NT2/D1 (cell line): ENCODE measurements at regions not wholly inside any gene's neighbourhood (a gene's known extent, or its start where the extent isn't known, plus 50 kb on each side); places are given as distances from the start of the nearest gene placed in this dataset.
"Not testable (repeated sequence)": the region's sequence is repeated elsewhere in the genome, so short reads cannot be mapped to it uniquely, and the experiment has no call there.

Experiments
- DNase-seq: peaks from one replicate; pipeline ENCODE4 v3.0.0-alpha.2; 2011; ENCODE audit warnings: low read depth, low spot score
- H3K27me3 ChIP-seq: 2 replicates; pipeline ENCODE4 v1.6.0; 2011; ENCODE audit warnings: mild to moderate bottlenecking; ENCODE audit not compliant: insufficient read length, insufficient read depth
- H3K36me3 ChIP-seq: 2 replicates; pipeline ENCODE4 v1.6.1; 2011; ENCODE audit warnings: mild to moderate bottlenecking, low read length, mixed read lengths; ENCODE audit not compliant: insufficient read depth, insufficient read length
- H3K4me1 ChIP-seq: 2 replicates; pipeline ENCODE4 v1.5.1; 2011; ENCODE audit not compliant: insufficient read depth, insufficient read length
- H3K4me3 ChIP-seq: 2 replicates; pipeline ENCODE4 v1.5.1; 2011; ENCODE audit warnings: low read depth; ENCODE audit not compliant: insufficient read length
- H3K9ac ChIP-seq: 2 replicates; pipeline ENCODE4 v1.6.0; 2011; ENCODE audit warnings: low read depth; ENCODE audit not compliant: insufficient read length
- H3K9me3 ChIP-seq: 2 replicates; pipeline ENCODE4 v1.5.1; 2011; ENCODE audit warnings: mild to moderate bottlenecking, low read length; ENCODE audit not compliant: insufficient read depth
- SUZ12 ChIP-seq: IDR thresholded peaks from 2 replicates; pipeline ENCODE4 v1.6.1; 2011; ENCODE audit not compliant: insufficient read length, insufficient read depth; ENCODE audit errors: extremely low read depth
- YY1 ChIP-seq: IDR thresholded peaks from 2 replicates; pipeline ENCODE4 v1.6.1; 2011; ENCODE audit not compliant: insufficient read length, insufficient read depth
- ZNF274 ChIP-seq: IDR thresholded peaks from 2 replicates; pipeline ENCODE4 v1.6.1; 2011; ENCODE audit warnings: mild to moderate bottlenecking, low read depth, low read length

DNA sequence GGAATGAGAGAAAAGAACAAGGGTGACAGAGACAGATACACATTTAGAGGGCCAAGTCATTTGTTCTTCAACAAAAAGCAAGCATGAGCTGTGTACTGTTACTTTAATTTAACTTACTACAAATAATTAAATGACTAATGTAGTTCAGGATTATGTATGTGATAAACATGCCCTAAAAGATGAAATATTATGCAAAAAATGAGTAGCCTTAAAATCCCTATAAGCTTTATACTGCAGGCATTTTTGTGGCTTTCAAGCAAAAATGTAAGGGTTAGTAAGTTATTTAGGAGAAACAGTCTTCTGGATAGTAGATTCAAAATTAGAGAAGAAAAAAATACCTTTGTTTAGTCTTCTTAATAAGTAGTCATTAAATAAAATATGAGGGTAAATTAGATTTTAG is 431.2 kb downstream of the CSNK1G3 start:
- Histone ChIP-seq H3K4me3 (no peak overlapping the region), H3K4me1 (no peaks in the 10 kb centered on the region), H3K36me3 (no peaks in the 10 kb centered on the region), H3K27me3 (no peaks in the 10 kb centered on the region), H3K9ac (no peak overlapping the region), H3K9me3 (peaks cover 26% of the 10 kb centered on the region)
- TF ChIP-seq ZNF274, result no peak
- DNase-seq, result no peak

DNA sequence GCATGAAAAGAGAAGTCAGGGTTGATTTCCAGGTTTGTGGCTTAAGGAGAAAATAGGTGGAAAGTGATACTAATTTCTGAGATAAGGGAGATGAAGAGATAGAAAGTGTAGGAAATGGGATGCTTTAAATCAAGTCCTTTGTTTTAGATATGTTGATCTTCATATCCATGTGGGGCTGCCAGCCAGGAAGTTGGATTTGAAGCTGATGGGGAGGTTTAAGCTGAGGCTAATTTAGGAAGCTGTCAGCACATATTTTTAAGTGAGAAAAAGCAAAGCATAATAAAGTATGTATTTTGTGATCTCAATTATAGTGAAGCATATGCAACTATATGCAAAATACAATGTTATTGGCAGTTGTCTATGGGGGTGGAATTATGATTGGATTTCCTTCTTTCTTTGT is 428.4 kb downstream of the CSNK1G3 start:
- no peak for DNase-seq
- Histone ChIP-seq H3K4me3 (no peak overlapping the region), H3K9ac (no peak overlapping the region), H3K4me1 (no peaks in the 10 kb centered on the region), H3K9me3 (peaks cover 52% of the 10 kb centered on the region), H3K27me3 (no peaks in the 10 kb centered on the region), H3K36me3 (no peaks in the 10 kb centered on the region)
- TF ChIP-seq YY1 (no peak), ZNF274 (no peak), SUZ12 (no peak)

DNA sequence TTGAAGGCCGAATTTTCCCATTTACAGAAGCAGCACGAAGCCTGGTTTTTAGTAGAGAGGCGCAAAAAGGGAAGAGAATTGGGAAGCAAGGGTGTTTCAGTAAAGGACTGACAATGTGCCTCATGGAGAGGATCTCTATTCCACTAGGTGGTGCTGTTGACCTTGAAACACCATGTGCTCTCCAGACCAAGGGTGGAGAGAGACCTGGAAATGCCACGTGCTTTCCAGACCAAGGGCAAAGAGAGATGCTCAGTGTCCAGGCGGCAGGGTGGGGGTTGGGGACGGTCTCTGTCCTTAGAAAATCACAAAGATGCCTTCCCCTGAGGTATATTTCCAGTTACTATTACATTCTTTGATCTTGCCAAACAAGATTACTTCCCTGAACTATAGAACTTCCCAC is 425.3 kb downstream of the CSNK1G3 start:
- no peaks in the 10 kb centered on the region for H3K36me3 ChIP-seq
- H3K4me3 ChIP-seq, result no peak overlapping the region
- H3K27me3 ChIP-seq, result no peaks in the 10 kb centered on the region
- peaks cover 49% of the 10 kb centered on the region for H3K9me3 ChIP-seq
- no peak overlapping the region for H3K9ac ChIP-seq
- TF ChIP-seq SUZ12 (no peak), YY1 (no peak)
- DNase-seq, result peak; percentile 51
- no peaks in the 10 kb centered on the region for H3K4me1 ChIP-seq

DNA sequence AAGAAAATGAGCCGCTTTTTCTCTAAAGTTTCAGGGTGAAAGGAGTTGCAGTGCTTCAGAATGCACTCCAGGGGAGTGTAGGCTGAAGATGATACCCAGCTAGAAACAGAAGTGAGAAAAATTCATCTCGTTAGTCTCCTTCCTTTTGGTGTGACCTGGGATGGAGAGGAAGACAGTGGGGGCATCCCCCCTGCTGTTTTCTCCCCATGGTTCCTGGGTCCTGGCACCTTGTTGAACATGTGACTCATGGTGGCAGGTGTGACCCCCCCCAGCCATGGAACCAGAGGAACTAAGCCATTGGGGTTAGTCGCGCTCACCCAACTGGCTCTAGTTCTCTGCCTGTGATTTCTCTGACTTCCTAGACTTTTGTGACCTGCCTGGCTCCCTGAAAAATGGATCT is 424.6 kb downstream of the CSNK1G3 start:
- Histone ChIP-seq H3K27me3 (no peaks in the 10 kb centered on the region), H3K4me3 (no peak overlapping the region), H3K4me1 (no peaks in the 10 kb centered on the region), H3K9ac (no peak overlapping the region), H3K9me3 (peaks cover 43% of the 10 kb centered on the region), H3K36me3 (no peaks in the 10 kb centered on the region)
- no peak for DNase-seq
- TF ChIP-seq ZNF274 (no peak), YY1 (no peak), SUZ12 (no peak)

DNA sequence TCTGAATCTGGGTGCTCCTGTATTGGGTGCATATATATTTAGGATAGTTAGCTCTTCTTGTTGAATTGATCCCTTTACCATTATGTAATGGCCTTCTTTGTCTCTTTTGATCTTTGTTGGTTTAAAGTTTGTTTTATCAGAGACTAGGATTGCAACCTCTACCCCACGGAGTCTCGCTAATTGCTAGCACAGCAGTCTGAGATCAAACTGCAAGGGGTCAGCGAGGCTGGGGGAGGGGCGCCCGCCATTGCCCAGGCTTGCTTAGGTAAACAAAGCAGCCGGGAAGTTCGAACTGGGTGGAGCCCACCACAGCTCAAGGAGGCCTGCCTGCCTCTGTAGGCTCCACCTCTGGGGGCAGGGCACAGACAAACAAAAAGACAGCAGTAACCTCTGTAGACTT is 421.8 kb downstream of the CSNK1G3 start:
- not testable (repeated sequence) for H3K4me3 ChIP-seq, H3K4me1 ChIP-seq, H3K9ac ChIP-seq, H3K27me3 ChIP-seq, H3K36me3 ChIP-seq, DNase-seq
- H3K9me3 ChIP-seq, result peaks cover 33% of the 10 kb centered on the region

DNA sequence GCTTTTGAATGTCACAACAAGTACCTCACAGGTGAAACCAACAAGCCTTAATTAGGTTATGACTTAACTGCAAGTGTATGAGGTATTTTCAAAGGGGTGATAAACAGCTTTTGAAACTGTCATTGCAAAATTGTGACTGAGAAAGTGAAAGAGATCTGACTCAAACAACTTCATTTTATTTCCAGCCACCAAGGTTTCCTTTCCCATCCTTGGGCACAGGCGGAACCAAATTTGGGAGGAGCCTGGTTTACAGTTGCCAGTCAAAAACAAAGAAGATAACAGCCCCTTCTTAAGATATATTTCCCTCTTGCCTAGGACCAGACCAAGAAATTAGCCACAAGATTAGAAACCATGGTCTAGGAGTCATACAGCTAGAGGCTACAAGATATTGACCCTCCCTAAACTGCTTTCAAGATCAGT is 417.1 kb downstream of the CSNK1G3 start:
- Histone ChIP-seq H3K36me3 (no peaks in the 10 kb centered on the region), H3K9me3 (no peaks in the 10 kb centered on the region), H3K9ac (no peak overlapping the region), H3K4me3 (no peak overlapping the region), H3K27me3 (no peaks in the 10 kb centered on the region), H3K4me1 (no peaks in the 10 kb centered on the region)
- DNase-seq, result no peak
- TF ChIP-seq SUZ12 (no peak), YY1 (no peak), ZNF274 (no peak)

DNA sequence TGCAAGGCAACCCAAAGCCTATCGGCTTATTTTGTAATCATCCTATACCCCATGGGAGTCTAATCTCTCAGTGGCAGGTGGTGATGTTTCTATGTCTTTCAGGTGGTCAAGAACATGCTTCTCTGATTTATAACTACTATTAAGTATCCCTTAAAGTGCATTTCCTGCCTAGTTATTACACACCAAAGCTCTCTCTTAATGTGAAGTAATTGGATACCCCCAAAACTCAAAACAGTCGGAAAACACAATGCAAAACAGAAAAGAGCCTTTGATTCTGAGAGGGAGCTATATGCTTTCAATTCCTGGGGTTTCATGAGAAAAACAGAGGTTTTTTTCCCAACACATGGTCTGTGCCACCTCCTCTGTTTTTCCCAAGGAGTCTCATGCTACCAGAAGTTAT is 416.4 kb downstream of the CSNK1G3 start:
- DNase-seq, result no peak
- no peak overlapping the region for H3K9ac ChIP-seq
- TF ChIP-seq YY1 (no peak), ZNF274 (no peak), SUZ12 (no peak)
- no peaks in the 10 kb centered on the region for H3K27me3 ChIP-seq
- no peaks in the 10 kb centered on the region for H3K36me3 ChIP-seq
- no peaks in the 10 kb centered on the region for H3K4me1 ChIP-seq
- H3K9me3 ChIP-seq, result no peaks in the 10 kb centered on the region
- no peak overlapping the region for H3K4me3 ChIP-seq

DNA sequence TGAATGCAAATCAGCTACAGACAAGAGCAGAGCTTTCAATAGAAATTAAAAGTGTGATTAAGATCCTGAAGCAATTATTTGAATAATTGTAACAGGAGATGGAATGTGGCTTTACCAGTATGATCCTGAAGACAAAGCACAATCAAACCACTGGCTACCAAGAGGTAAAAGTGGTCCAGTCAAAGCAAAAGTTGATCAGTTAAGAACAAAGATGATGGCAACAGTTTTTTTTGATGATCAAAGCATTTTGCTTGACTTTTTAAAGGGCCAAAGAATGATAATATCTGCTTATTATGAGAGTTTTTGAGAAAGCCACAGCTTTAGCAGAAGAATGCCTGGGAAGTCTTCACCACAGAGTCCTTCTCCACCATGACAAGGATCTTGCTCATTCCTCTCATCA is 409.2 kb downstream of the CSNK1G3 start:
- TF ChIP-seq ZNF274 (no peak), SUZ12 (no peak)
- H3K9ac ChIP-seq, result no peak overlapping the region
- H3K27me3 ChIP-seq, result no peaks in the 10 kb centered on the region
- no peaks in the 10 kb centered on the region for H3K9me3 ChIP-seq
- H3K36me3 ChIP-seq, result no peaks in the 10 kb centered on the region
- DNase-seq, result no peak
- H3K4me3 ChIP-seq, result no peak overlapping the region
- no peaks in the 10 kb centered on the region for H3K4me1 ChIP-seq
